OCI-LY7 (cell line): ENCODE measurements at regions not wholly inside any gene's neighbourhood (a gene's known extent, or its start where the extent isn't known, plus 50 kb on each side); places are given as distances from the start of the nearest gene placed in this dataset.
A peak's percentile ranks its signal among the peaks of the same experiment; 100 is the strongest.

ENCODE experiments used
- BruUV-seq: library from RNA; stranded (reverse); fragments of 400-500 nt; replicated peaks from 2 replicates; lab custom pipeline; 2021; lab: Mats Ljungman, UMichigan
- CTCF ChIA-PET: fragments of 300-600 bp; sonication (Branson Sonifier 250); formaldehyde crosslinking; loops from one replicate; lab custom pipeline; 2022; ENCODE audit warnings: antibody characterized with exemption; ENCODE audit not compliant: unreplicated experiment; lab: Charles Lee
- POLR2A ChIA-PET: fragments of 300-600 bp; sonication (Branson Sonifier 250); formaldehyde crosslinking; loops from one replicate; lab custom pipeline; 2022; ENCODE audit warnings: antibody characterized with exemption; lab: Charles Lee
- DNase-seq: peaks from one replicate; pipeline ENCODE4 v3.0.0-alpha.2; 2015; ENCODE audit warnings: low spot score
- H2AFZ ChIP-seq: fragments of 200-600 bp; sonication (generic), shearing (Covaris generic); 2 replicates; pipeline ENCODE4 v1.6.1; 2014; ENCODE audit warnings: mild to moderate bottlenecking, antibody characterized with exemption, low read length, moderate library complexity
- H3K27ac ChIP-seq: fragments of 200-600 bp; sonication (generic); 2 replicates; pipeline ENCODE4 v1.5.1; 2014; ENCODE audit warnings: mixed run types, low read depth, mild to moderate bottlenecking, moderate library complexity, low read length, inconsistent platforms; ENCODE audit not compliant: poor library complexity, severe bottlenecking
- H3K36me3 ChIP-seq: fragments of 200-600 bp; sonication (generic); 2 replicates; pipeline ENCODE4 v1.6.1; 2014; ENCODE audit warnings: mild to moderate bottlenecking, antibody characterized with exemption, low read length, moderate library complexity, mixed read lengths; ENCODE audit not compliant: insufficient read depth
- H3K4me1 ChIP-seq: fragments of 200-600 bp; sonication (generic); 2 replicates; pipeline ENCODE4 v1.5.1; 2014; ENCODE audit warnings: mild to moderate bottlenecking, low read length; ENCODE audit not compliant: insufficient read depth, poor library complexity, severe bottlenecking
- H3K4me2 ChIP-seq: fragments of 200-600 bp; sonication (generic); 2 replicates; pipeline ENCODE4 v1.6.1; 2014; ENCODE audit warnings: mild to moderate bottlenecking, low read length
- H3K4me3 ChIP-seq: fragments of 200-600 bp; sonication (generic); 2 replicates; pipeline ENCODE4 v1.5.1; 2014; ENCODE audit warnings: mild to moderate bottlenecking, low read depth, low read length; ENCODE audit not compliant: poor library complexity, severe bottlenecking
- H3K79me2 ChIP-seq: fragments of 200-600 bp; sonication (generic); 2 replicates; pipeline ENCODE4 v1.6.1; 2016; ENCODE audit warnings: low read depth, mild to moderate bottlenecking, low read length, moderate library complexity, mixed read lengths; ENCODE audit not compliant: insufficient read depth
- H3K9me2 ChIP-seq: fragments of 200-600 bp; sonication (generic); 2 replicates; pipeline ENCODE4 v1.6.1; 2016; ENCODE audit warnings: mild to moderate bottlenecking, low read length, mixed read lengths; ENCODE audit not compliant: insufficient read depth
- H3K9me3 ChIP-seq: fragments of 200-600 bp; sonication (generic); 2 replicates; pipeline ENCODE4 v1.6.1; 2014; ENCODE audit warnings: mild to moderate bottlenecking, mixed run types, low read length, mixed read lengths
- H4K20me1 ChIP-seq: fragments of 200-600 bp; sonication (generic); 2 replicates; pipeline ENCODE4 v1.6.1; 2014; ENCODE audit warnings: mild to moderate bottlenecking, antibody characterized with exemption, low read length, moderate library complexity, mixed read lengths; ENCODE audit not compliant: insufficient read depth
- CTCF ChIP-seq: fragments of 200-600 bp; sonication (generic); conservative IDR thresholded peaks from 2 replicates; pipeline ENCODE4 v1.5.1; 2014; ENCODE audit warnings: mild to moderate bottlenecking, antibody characterized with exemption, low read length, moderate library complexity, mixed read lengths
- EZH2phosphoT487 ChIP-seq: fragments of 200-600 bp; sonication (generic); IDR thresholded peaks from 2 replicates; pipeline ENCODE4 v1.6.1; 2018; ENCODE audit warnings: low read depth, borderline replicate concordance, mild to moderate bottlenecking, mixed run types, antibody characterized with exemption, low read length, moderate library complexity, mixed read lengths
- intact Hi-C: fragments of 100-400 bp; cut with micrococcal nuclease; formaldehyde crosslinking; loops from one replicate; pipeline ENCODE4 v1.10.0; 2022; ENCODE audit not compliant: unreplicated experiment

GRCh38 chr3:193862843-193863242, 269.8 kb downstream of the OPA1 start:
- intact Hi-C loops, result no loop called here
- Histone ChIP-seq H3K9me3 (no peaks in the 10 kb centered on the region), H3K79me2 (no peaks in the 10 kb centered on the region), H3K4me2 (no peak overlapping the region), H3K9me2 (no peaks in the 10 kb centered on the region), H3K36me3 (no peaks in the 10 kb centered on the region), H2AFZ (no peak overlapping the region), H3K4me3 (no peak overlapping the region), H3K4me1 (peaks cover 35% of the 10 kb centered on the region), H3K27ac (no peak overlapping the region), H4K20me1 (no peaks in the 10 kb centered on the region)
- no TSS peak for BruUV-seq
- ChIA-PET POLR2A (no interaction called here), CTCF (no interaction called here)
- DNase-seq, result no peak
- TF ChIP-seq EZH2phosphoT487, result no peak
- TF ChIP-seq CTCF, result no peak

GRCh38 chr3:193863657-193864357, 270.8 kb downstream of the OPA1 start:
- H3K36me3 ChIP-seq, result no peaks in the 10 kb centered on the region
- H2AFZ ChIP-seq, result no peak overlapping the region
- BruUV-seq, result no TSS peak
- CTCF ChIA-PET, result no interaction called here
- POLR2A ChIA-PET, result interaction anchor here (0.7 to 1.4 kb wide), 5 partner anchors 9 to 243 kb away, joined by 3 to 4 read pairs (median 3); no protein-coding TSS in a partner anchor
- DNase-seq, result no peak
- intact Hi-C loops, result no loop called here
- H3K9me3 ChIP-seq, result no peaks in the 10 kb centered on the region
- H3K27ac ChIP-seq, result no peak overlapping the region
- peaks cover 45% of the 10 kb centered on the region for H3K4me1 ChIP-seq
- H3K79me2 ChIP-seq, result no peaks in the 10 kb centered on the region
- TF ChIP-seq CTCF (no peak), EZH2phosphoT487 (no peak)
- no peaks in the 10 kb centered on the region for H3K9me2 ChIP-seq
- H3K4me2 ChIP-seq, result no peak overlapping the region
- no peaks in the 10 kb centered on the region for H4K20me1 ChIP-seq
- H3K4me3 ChIP-seq, result no peak overlapping the region

- Histone ChIP-seq H3K79me2 (no peaks in the 10 kb centered on the region), H4K20me1 (no peaks in the 10 kb centered on the region), H3K9me2 (no peaks in the 10 kb centered on the region), H3K4me1 (peaks cover 60% of the 10 kb centered on the region), H3K4me3 (no peak overlapping the region), H3K27ac (no peak overlapping the region), H3K9me3 (no peaks in the 10 kb centered on the region), H3K4me2 (peak overlapping the region; percentile 90), H2AFZ (peak overlapping the region; percentile 29; the same call in 1 of the 2 replicates), H3K36me3 (no peaks in the 10 kb centered on the region)
- CTCF ChIA-PET, result no interaction called here
- TF ChIP-seq EZH2phosphoT487 (no peak), CTCF (no peak)
- no TSS peak for BruUV-seq
- POLR2A ChIA-PET, result no interaction called here
- DNase-seq, result peak; percentile 48
- intact Hi-C loops, result loop anchor here (5.0 kb wide), 1 partner anchor 78 kb away; no protein-coding TSS in a partner anchor
Measured at GRCh38 chr3:193865339-193865738, 270.6 kb upstream of the HES1 start.
